Hematopoietic multipotent progenitor cell treated with erythropoietin and hydrocortisone succinate and interleukin-3 and kit ligand, for 8 days (in vitro differentiated cells): ENCODE measurements at regions not wholly inside any gene's neighbourhood (a gene's known extent, or its start where the extent isn't known, plus 50 kb on each side); places are given as distances from the start of the nearest gene placed in this dataset.
"Not testable (repeated sequence)": the region's sequence is repeated elsewhere in the genome, so short reads cannot be mapped to it uniquely, and the experiment has no call there.

Experiments
- DNase-seq: peaks from one replicate; pipeline ENCODE4 v3.0.0-alpha.2; 2015

GRCh38 chr21:24693779-24694178 lies 913.5 kb downstream of the MRPL39 start:
- no peak for DNase-seq

- DNase-seq: no peak
These were observed 925.8 kb downstream of the MRPL39 start for GRCh38 chr21:24681456-24681855.

- DNase-seq: no peak
These were observed 935.4 kb downstream of the MRPL39 start for GRCh38 chr21:24671901-24672300.

- DNase-seq: no peak
These were observed 948.4 kb downstream of the MRPL39 start for GRCh38 chr21:24658926-24659325.

GRCh38 chr21:24658026-24658425 lies 949.3 kb downstream of the MRPL39 start:
- DNase-seq: no peak

GRCh38 chr21:24649691-24650090 lies 957.6 kb downstream of the MRPL39 start:
- DNase-seq: no peak

- DNase-seq: no peak
These were observed 970.6 kb downstream of the MRPL39 start for GRCh38 chr21:24636696-24637095.

- no peak for DNase-seq
These were observed 972.5 kb downstream of the MRPL39 start for GRCh38 chr21:24634749-24635148.

- DNase-seq: no peak
These were observed 978.7 kb downstream of the MRPL39 start for GRCh38 chr21:24628536-24628935.

GRCh38 chr21:24628046-24628445 lies 979.2 kb downstream of the MRPL39 start:
- no peak for DNase-seq

GRCh38 chr21:24617819-24618218 lies 989.5 kb downstream of the MRPL39 start:
- DNase-seq: no peak

- DNase-seq: no peak
These were observed 1013.2 kb downstream of the MRPL39 start for GRCh38 chr21:24594082-24594481.

- DNase-seq: no peak
These were observed 1017.0 kb downstream of the MRPL39 start for GRCh38 chr21:24590261-24590660.

GRCh38 chr21:24583473-24583872 lies 1023.8 kb downstream of the MRPL39 start:
- no peak for DNase-seq

- no peak for DNase-seq
These were observed 1030.0 kb downstream of the MRPL39 start for GRCh38 chr21:24577301-24577700.

- no peak for DNase-seq
These were observed 1046.0 kb downstream of the MRPL39 start for GRCh38 chr21:24561291-24561690.

- no peak for DNase-seq
These were observed 1054.8 kb downstream of the MRPL39 start for GRCh38 chr21:24552491-24552890.

- DNase-seq: no peak
These were observed 1061.4 kb downstream of the MRPL39 start for GRCh38 chr21:24545807-24546361.

GRCh38 chr21:24514081-24514733 lies 1093.1 kb downstream of the MRPL39 start:
- DNase-seq: peak; percentile 20

- no peak for DNase-seq
These were observed 1098.2 kb downstream of the MRPL39 start for GRCh38 chr21:24509131-24509530.

GRCh38 chr21:24486973-24487372 lies 1120.3 kb downstream of the MRPL39 start:
- no peak for DNase-seq

- DNase-seq: not testable (repeated sequence)
These were observed 1123.9 kb downstream of the MRPL39 start for GRCh38 chr21:24483361-24483760.

- no peak for DNase-seq
These were observed 1136.4 kb downstream of the MRPL39 start for GRCh38 chr21:24470852-24471251.

- no peak for DNase-seq
These were observed 1150.9 kb downstream of the MRPL39 start for GRCh38 chr21:24456358-24456757.

GRCh38 chr21:24450119-24450518 lies 1157.2 kb downstream of the MRPL39 start:
- no peak for DNase-seq
